ENCODE measurements at regions not wholly inside any gene's neighbourhood (a gene's known extent, or its start where the extent isn't known, plus 50 kb on each side); places are given as distances from the start of the nearest gene placed in this dataset.

DNA sequence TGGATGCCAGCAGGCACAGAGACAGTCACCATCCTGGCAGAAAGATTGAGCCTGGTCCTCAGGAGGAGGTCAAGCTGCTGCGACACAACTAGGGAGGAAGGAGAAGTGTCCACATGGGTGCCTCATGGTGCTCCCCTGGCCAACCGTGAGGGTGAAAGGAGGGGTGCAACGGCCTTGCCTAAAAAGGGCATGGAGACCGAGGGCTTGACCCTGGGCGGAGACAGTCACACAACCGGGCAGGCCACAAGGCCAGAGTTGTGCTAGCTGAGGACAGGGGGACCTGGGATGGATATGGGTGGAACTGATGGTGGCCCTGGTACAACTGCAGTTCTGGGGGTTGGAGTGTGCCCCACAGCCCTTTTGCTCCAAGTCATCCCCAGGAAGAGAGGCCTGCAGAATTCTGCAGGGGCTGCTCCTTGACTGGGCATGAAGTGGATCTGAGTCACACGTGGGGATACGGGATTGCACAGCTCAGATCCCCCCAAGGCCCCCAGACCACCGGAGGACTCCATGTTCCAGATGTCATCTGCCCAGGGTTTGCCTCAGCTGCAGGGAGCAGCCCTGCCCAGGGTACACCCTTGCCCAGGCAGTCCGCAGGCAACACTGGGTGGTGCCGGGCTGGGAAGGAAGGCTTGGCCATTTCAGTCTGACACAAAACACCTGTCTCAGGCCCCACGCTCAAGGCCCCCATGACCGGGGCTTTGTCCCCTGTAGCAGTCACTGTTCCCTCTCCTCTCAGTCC, 602.3 kb upstream of the MGMT start:
- H3K9ac ChIP-seq (ENCODE audit: low read length) = no peak overlapping the region
- H3K27ac ChIP-seq (ENCODE audit: low read depth, low read length) = no peak overlapping the region
- H3K9me2 ChIP-seq (ENCODE audit: insufficient read depth) = no peaks in the 10 kb centered on the region
- DNase-seq (ENCODE audit: low read depth, low spot score) = no peak
- CTCF ChIA-PET = no interaction called here
- no peak overlapping the region for H3K4me3 ChIP-seq (replicated peaks in 1 of 2; ENCODE audit: low read depth in 1 of 2, low read length in 2 of 2)
- no peak overlapping the region for H3K4me2 ChIP-seq (ENCODE audit: low read length)
- H3K4me1 ChIP-seq (ENCODE audit: control insufficient read depth in 1 of 2, insufficient read depth in 2 of 2, low read length in 2 of 2) = no peaks in the 10 kb centered on the region
- RAD21 ChIA-PET (ENCODE audit: low non-redundant PET in 1 of 2, low total read pairs in 2 of 2, uncharacterized antibody in 2 of 2, unreplicated experiment in 2 of 2) = no interaction called here
- H2AFZ ChIP-seq (ENCODE audit: low read depth, low read length, poor library complexity, severe bottlenecking) = no peak overlapping the region
- no peaks in the 10 kb centered on the region for H3K9me3 ChIP-seq (ENCODE audit: control insufficient read depth in 1 of 2, insufficient read depth in 1 of 2, low read depth in 1 of 2, low read length in 2 of 2)
- no peaks in the 10 kb centered on the region for H4K20me1 ChIP-seq (ENCODE audit: insufficient read depth)
- H3K36me3 ChIP-seq (ENCODE audit: control insufficient read depth in 1 of 2, insufficient read depth in 2 of 2, low read length in 2 of 2) = no peaks in the 10 kb centered on the region
- intact Hi-C loops (cut with micrococcal nuclease) = no loop called here
- TF ChIP-seq CBX3 (IDR thresholded peaks at IDR 0.05; ENCODE audit: low read depth) = no peak
- no TSS peak for BruUV-seq (replicated peaks)
- no peaks in the 10 kb centered on the region for H3K79me2 ChIP-seq (ENCODE audit: insufficient read depth, low read length)
- peaks cover 29% of the 10 kb centered on the region for H3K27me3 ChIP-seq (ENCODE audit: insufficient read depth, low read length)
- POLR2A ChIA-PET = no interaction called here
- ATAC-seq = 0 out of 2 replicates have a peak, but pooled peaks have one; percentile 20

DNA sequence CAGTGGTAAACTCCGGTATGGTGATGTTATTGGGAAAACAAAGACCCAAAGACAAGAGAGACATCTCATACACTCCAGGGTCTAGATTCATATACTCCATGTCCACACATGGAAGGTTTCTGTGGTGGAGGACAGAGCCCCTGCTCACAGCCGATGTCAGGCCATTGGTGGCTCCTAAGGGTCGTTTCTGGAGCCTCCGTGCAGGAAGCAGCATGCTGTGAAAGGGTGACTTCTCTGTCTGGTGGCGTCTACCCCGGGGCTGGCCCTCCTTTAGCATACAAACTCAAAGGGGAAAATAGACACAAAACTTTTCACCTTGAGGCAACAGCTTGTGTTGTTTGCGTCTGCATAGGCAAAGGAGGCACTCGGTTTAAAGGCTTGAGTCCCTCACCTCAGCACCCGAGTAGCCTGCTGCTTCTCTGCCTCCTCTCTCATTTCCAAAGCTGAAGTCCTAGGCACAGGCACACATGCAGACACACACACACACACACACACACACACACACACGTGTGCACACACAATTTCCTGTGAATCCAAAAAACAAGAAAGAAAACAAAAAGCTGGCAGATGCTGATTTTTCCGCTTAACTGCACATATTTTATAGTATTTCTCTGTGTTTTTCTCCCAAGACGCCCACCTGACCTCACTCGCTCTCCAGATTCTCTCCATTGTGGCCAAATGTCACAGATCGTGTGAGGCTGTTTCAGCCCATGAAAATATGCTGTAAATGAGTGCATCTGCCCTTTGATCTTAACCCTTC, 601.4 kb upstream of the MGMT start:
- DNase-seq (ENCODE audit: low read depth, low spot score) (no peak), ATAC-seq (no peak)
- POLR2A ChIA-PET = no interaction called here
- no peaks in the 10 kb centered on the region for H3K36me3 ChIP-seq (ENCODE audit: control insufficient read depth in 1 of 2, insufficient read depth in 2 of 2, low read length in 2 of 2)
- H4K20me1 ChIP-seq (ENCODE audit: insufficient read depth) = no peaks in the 10 kb centered on the region
- no peak overlapping the region for H3K4me3 ChIP-seq (replicated peaks in 1 of 2; ENCODE audit: low read depth in 1 of 2, low read length in 2 of 2)
- H3K4me2 ChIP-seq (ENCODE audit: low read length) = no peak overlapping the region
- no peak overlapping the region for H3K27ac ChIP-seq (ENCODE audit: low read depth, low read length)
- BruUV-seq (replicated peaks) = no TSS peak
- H3K9me2 ChIP-seq (ENCODE audit: insufficient read depth) = no peaks in the 10 kb centered on the region
- H3K27me3 ChIP-seq (ENCODE audit: insufficient read depth, low read length) = peaks cover 29% of the 10 kb centered on the region
- TF ChIP-seq YY1 (IDR thresholded peaks at IDR 0.05; ENCODE audit: extremely low read depth, insufficient replicate concordance, low read depth, low read length) (no peak), EZH2phosphoT487 (IDR thresholded peaks at IDR 0.05; ENCODE audit: borderline replicate concordance) (no peak), POLR2A (IDR thresholded peaks at IDR 0.05; ENCODE audit: borderline replicate concordance, extremely low read depth, insufficient read depth, insufficient read length) (no peak), JUND (IDR thresholded peaks at IDR 0.05) (no peak), RAD21 (IDR thresholded peaks at IDR 0.05; ENCODE audit: low read depth) (no peak), FOSL1 (IDR thresholded peaks at IDR 0.05; ENCODE audit: low read depth) (no peak), POLR2AphosphoS5 (IDR thresholded peaks at IDR 0.05; ENCODE audit: low read depth, low read length) (no peak), EGR1 (IDR thresholded peaks at IDR 0.05; ENCODE audit: low read depth) (no peak), EZH2 (IDR thresholded peaks at IDR 0.05) (no peak)
- TF ChIP-seq, protein P1, sequence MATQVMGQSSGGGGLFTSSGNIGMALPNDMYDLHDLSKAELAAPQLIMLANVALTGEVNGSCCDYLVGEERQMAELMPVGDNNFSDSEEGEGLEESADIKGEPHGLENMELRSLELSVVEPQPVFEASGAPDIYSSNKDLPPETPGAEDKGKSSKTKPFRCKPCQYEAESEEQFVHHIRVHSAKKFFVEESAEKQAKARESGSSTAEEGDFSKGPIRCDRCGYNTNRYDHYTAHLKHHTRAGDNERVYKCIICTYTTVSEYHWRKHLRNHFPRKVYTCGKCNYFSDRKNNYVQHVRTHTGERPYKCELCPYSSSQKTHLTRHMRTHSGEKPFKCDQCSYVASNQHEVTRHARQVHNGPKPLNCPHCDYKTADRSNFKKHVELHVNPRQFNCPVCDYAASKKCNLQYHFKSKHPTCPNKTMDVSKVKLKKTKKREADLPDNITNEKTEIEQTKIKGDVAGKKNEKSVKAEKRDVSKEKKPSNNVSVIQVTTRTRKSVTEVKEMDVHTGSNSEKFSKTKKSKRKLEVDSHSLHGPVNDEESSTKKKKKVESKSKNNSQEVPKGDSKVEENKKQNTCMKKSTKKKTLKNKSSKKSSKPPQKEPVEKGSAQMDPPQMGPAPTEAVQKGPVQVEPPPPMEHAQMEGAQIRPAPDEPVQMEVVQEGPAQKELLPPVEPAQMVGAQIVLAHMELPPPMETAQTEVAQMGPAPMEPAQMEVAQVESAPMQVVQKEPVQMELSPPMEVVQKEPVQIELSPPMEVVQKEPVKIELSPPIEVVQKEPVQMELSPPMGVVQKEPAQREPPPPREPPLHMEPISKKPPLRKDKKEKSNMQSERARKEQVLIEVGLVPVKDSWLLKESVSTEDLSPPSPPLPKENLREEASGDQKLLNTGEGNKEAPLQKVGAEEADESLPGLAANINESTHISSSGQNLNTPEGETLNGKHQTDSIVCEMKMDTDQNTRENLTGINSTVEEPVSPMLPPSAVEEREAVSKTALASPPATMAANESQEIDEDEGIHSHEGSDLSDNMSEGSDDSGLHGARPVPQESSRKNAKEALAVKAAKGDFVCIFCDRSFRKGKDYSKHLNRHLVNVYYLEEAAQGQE (IDR thresholded peaks at IDR 0.05; ENCODE audit: low read depth) = no peak
- TF ChIP-seq, protein P2, sequence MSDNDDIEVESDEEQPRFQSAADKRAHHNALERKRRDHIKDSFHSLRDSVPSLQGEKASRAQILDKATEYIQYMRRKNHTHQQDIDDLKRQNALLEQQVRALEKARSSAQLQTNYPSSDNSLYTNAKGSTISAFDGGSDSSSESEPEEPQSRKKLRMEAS (IDR thresholded peaks at IDR 0.05) = no peak
- TF ChIP-seq, protein P3, sequence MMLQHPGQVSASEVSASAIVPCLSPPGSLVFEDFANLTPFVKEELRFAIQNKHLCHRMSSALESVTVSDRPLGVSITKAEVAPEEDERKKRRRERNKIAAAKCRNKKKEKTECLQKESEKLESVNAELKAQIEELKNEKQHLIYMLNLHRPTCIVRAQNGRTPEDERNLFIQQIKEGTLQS (IDR thresholded peaks at IDR 0.05) = no peak
- TF ChIP-seq, protein P4, sequence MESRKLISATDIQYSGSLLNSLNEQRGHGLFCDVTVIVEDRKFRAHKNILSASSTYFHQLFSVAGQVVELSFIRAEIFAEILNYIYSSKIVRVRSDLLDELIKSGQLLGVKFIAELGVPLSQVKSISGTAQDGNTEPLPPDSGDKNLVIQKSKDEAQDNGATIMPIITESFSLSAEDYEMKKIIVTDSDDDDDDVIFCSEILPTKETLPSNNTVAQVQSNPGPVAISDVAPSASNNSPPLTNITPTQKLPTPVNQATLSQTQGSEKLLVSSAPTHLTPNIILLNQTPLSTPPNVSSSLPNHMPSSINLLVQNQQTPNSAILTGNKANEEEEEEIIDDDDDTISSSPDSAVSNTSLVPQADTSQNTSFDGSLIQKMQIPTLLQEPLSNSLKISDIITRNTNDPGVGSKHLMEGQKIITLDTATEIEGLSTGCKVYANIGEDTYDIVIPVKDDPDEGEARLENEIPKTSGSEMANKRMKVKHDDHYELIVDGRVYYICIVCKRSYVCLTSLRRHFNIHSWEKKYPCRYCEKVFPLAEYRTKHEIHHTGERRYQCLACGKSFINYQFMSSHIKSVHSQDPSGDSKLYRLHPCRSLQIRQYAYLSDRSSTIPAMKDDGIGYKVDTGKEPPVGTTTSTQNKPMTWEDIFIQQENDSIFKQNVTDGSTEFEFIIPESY (IDR thresholded peaks at IDR 0.05; ENCODE audit: extremely low read depth, insufficient replicate concordance, low read length) = no peak
- RAD21 ChIA-PET (ENCODE audit: low non-redundant PET in 1 of 2, low total read pairs in 2 of 2, uncharacterized antibody in 2 of 2, unreplicated experiment in 2 of 2) = no interaction called here
- CTCF ChIA-PET = no interaction called here
- intact Hi-C loops (cut with micrococcal nuclease) = no loop called here
- no peak overlapping the region for H3K9ac ChIP-seq (ENCODE audit: low read length)
- no peak overlapping the region for H2AFZ ChIP-seq (ENCODE audit: low read depth, low read length, poor library complexity, severe bottlenecking)
- no peaks in the 10 kb centered on the region for H3K79me2 ChIP-seq (ENCODE audit: insufficient read depth, low read length)
- no peaks in the 10 kb centered on the region for H3K9me3 ChIP-seq (ENCODE audit: control insufficient read depth in 1 of 2, insufficient read depth in 1 of 2, low read depth in 1 of 2, low read length in 2 of 2)
- H3K4me1 ChIP-seq (ENCODE audit: control insufficient read depth in 1 of 2, insufficient read depth in 2 of 2, low read length in 2 of 2) = no peaks in the 10 kb centered on the region
